Brain microvascular endothelial cell (primary cell): ENCODE measurements at regions not wholly inside any gene's neighbourhood (a gene's known extent, or its start where the extent isn't known, plus 50 kb on each side); places are given as distances from the start of the nearest gene placed in this dataset.

Source experiments
- DNase-seq: peaks from one replicate; pipeline ENCODE4 v3.0.0-alpha.2; 2020
- H3K27ac ChIP-seq: fragments of 250-450 bp; sonication (Bioruptor Pico); 2 replicates; pipeline ENCODE4 v1.5.1; 2020; ENCODE audit warnings: mild to moderate bottlenecking, moderate library complexity
- H3K27me3 ChIP-seq: fragments of 250-450 bp; sonication (Bioruptor Pico); replicated peaks from 2 replicates; pipeline ENCODE4 v1.5.1; 2020; ENCODE audit warnings: mild to moderate bottlenecking
- H3K36me3 ChIP-seq: fragments of 250-450 bp; sonication (Bioruptor Pico); replicated peaks from 2 replicates; pipeline ENCODE4 v1.5.1; 2020; ENCODE audit warnings: mild to moderate bottlenecking
- H3K4me3 ChIP-seq: 2 replicates; pipeline ENCODE4 v1.5.1; 2011; ENCODE audit warnings: low read depth, mild to moderate bottlenecking, control low read depth, low read length, moderate library complexity
- in situ Hi-C: cut with HindIII; loops from 2 replicates; pipeline ENCODE4 v1.10.0; 2017; ENCODE audit warnings: low sequenced_read_pairs, low pct_ligation_motif_present
- TF ChIP-seq, protein P1 (sequence below): IDR thresholded peaks from 2 replicates; pipeline ENCODE4 v1.5.1; 2011; ENCODE audit warnings: low read depth, mild to moderate bottlenecking, moderate library complexity, low read length, control low read depth, inconsistent platforms; ENCODE audit errors: missing control alignments

DNA sequence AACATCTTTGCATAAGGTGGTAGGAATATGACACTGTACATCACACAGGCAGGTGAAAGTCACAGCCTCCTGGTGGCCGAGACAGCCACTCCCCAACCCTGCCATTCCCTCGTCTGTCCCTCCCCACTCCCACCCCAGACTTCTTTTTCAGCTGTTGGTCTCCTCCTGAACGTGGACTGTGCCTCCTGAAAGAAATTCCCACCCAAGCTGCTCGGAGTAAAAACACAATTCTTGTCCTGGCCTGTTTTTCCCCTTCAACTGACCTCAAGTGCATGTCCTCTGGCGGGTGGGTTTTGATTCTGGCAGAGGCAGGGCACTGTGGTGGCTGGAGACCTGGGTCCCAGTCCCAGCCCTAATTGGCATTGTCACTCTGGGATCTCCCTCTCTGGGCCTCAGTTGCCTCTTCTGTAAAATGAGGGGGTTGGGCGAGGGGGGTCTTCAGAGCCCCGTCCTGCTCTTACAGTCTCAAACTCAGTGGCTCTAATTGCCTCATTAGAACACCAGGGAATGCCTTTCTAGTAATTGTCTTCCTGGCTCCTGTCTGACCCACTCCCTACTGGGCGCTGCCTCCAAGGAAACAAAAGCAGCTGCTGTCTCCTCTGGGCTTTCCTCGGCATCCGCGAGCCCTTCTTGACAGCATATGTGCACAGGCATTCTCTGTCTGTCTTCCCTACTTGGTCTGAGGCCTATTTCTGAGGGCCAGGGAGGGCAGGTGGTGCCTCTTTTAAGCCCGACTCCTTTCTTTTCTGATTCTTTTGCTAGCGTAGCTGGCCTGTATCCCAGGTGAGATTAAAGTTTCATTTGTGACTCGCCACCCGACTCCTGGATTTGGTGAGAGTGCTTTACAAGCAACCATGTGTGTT lies 186.6 kb upstream of the RMST start:
- no peak overlapping the region for H3K4me3 ChIP-seq
- DNase-seq: no peak
- in situ Hi-C loops: no loop called here
- no peaks in the 10 kb centered on the region for H3K36me3 ChIP-seq
- TF ChIP-seq, protein P1, sequence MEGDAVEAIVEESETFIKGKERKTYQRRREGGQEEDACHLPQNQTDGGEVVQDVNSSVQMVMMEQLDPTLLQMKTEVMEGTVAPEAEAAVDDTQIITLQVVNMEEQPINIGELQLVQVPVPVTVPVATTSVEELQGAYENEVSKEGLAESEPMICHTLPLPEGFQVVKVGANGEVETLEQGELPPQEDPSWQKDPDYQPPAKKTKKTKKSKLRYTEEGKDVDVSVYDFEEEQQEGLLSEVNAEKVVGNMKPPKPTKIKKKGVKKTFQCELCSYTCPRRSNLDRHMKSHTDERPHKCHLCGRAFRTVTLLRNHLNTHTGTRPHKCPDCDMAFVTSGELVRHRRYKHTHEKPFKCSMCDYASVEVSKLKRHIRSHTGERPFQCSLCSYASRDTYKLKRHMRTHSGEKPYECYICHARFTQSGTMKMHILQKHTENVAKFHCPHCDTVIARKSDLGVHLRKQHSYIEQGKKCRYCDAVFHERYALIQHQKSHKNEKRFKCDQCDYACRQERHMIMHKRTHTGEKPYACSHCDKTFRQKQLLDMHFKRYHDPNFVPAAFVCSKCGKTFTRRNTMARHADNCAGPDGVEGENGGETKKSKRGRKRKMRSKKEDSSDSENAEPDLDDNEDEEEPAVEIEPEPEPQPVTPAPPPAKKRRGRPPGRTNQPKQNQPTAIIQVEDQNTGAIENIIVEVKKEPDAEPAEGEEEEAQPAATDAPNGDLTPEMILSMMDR: no peak
- H3K27me3 ChIP-seq: no peaks in the 10 kb centered on the region
- no peak overlapping the region for H3K27ac ChIP-seq

DNA sequence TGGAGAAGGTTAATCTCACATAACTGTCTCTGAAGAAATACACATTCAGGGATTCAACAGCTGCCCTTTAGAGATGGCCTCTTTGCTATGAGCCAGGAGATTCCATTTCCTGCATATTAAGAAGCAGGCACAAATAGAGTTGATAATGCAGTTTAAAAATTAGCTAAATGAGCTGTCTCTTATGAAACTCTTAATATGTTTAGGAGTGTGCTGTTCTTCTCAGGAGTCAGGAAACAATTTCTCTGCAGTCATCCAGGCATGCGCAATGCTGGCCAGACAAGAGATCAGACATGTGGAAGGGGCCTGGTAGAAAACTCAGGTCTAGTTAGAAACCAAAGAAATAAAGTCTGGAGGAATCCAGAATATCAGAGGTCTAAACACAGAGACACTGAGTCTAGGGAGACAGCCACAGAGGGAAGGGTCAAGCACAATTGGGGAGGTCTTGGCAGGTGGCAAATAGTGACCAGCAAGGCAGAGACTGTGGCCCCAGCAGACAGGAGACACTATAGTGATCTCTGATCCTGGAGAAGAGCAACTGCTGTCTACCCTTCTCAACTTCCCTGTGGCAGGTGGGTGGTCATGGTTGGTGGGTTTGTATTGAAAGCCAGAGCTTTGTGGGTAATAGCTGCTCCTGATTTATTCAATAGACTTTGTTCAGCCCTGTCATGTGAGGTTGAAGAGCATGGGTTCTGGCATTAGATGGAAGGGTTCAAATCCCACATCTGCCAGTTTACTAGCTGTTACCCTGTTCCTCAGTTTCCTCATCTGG lies 185.8 kb upstream of the RMST start:
- no peak overlapping the region for H3K27ac ChIP-seq
- H3K36me3 ChIP-seq: no peaks in the 10 kb centered on the region
- no peak for DNase-seq
- H3K4me3 ChIP-seq: no peak overlapping the region
- in situ Hi-C loops: no loop called here
- TF ChIP-seq, protein P1: no peak
- no peaks in the 10 kb centered on the region for H3K27me3 ChIP-seq

DNA sequence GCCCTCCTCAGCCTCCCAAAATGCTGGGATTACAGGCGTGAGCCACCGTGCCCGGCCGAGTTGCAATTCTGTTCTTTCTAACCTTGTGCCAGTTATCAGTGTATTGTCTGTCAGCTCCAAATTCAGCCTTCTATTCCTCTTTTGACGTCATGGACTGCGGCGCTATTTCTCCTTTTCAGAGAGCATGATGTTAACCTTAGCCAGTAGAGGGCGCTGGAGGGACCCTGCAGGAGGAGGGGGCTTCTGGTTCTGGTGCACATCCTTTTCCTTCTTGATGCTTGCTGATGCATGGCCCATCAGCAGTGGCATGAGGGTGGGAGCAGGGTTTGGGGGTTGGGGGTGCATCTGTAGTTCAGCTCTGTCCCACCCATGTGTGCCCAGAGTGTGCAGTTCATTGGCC lies 179.3 kb upstream of the RMST start:
- in situ Hi-C loops: no loop called here
- H3K27ac ChIP-seq: no peak overlapping the region
- no peaks in the 10 kb centered on the region for H3K36me3 ChIP-seq
- no peaks in the 10 kb centered on the region for H3K27me3 ChIP-seq
- DNase-seq: no peak
- no peak overlapping the region for H3K4me3 ChIP-seq
- TF ChIP-seq, protein P1: no peak

DNA sequence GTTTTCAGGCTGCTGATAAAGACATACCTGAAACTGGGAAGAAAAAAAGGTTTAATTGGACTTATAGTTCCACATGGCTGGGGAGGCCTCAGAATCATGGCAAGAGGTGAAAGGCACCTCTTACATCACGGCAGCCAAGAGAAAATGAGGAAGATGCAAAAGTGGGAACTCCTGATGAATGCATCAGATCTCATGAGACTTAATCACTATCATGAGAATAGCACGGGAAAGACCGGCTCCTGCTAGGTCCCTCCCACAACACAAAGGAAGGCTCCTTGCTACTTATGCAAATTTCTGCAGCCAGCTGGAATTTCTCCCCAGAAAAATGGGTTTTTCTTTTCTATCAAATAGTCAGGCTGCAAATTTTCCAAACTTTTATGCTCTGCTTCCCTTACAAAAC lies 174.1 kb upstream of the RMST start:
- TF ChIP-seq, protein P1: no peak
- H3K4me3 ChIP-seq: no peak overlapping the region
- no peak for DNase-seq
- no peaks in the 10 kb centered on the region for H3K36me3 ChIP-seq
- no peak overlapping the region for H3K27ac ChIP-seq
- no peaks in the 10 kb centered on the region for H3K27me3 ChIP-seq
- in situ Hi-C loops: no loop called here

DNA sequence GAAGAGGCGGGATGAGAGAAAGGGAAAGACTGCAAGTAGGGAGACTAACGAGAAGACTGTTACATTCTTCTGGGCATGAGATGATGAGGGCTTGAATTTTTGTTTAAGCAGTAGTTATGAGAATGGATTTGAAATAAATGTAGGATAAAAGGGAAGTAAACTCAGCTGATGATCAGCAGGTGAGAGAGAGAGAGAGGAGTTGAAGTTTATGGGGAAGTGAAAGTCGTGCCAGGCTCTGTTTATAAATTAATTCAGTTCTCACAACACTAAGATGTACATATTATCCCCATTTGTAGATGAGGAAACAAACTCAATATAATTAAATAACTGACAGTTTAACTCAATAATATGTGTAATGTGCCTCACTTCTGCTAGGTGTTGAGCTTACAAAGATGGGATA lies 170.0 kb upstream of the RMST start:
- H3K4me3 ChIP-seq: no peak overlapping the region
- H3K27ac ChIP-seq: no peak overlapping the region
- no peaks in the 10 kb centered on the region for H3K36me3 ChIP-seq
- TF ChIP-seq, protein P1: no peak
- H3K27me3 ChIP-seq: no peaks in the 10 kb centered on the region
- no peak for DNase-seq
- in situ Hi-C loops: no loop called here
